Thyroid gland (tissue), 4 donors: ENCODE measurements at regions not wholly inside any gene's neighbourhood (a gene's known extent, or its start where the extent isn't known, plus 50 kb on each side); places are given as distances from the start of the nearest gene placed in this dataset.

ENCODE experiments used
- POLR2A ChIP-seq, 2 donors: fragments of 450-650 bp; IDR thresholded peaks; one replicate each; pipeline ENCODE4 v1.6.1; 2017; ENCODE audit warnings: antibody characterized with exemption in 2 of 2, mild to moderate bottlenecking in 2 of 2, moderate library complexity in 1 of 2
- TF ChIP-seq, protein P1 (sequence below), 6 experiments: fragments of 200-600 bp in 3 of 6; fragments of 450-650 bp in 3 of 6; sonication (generic) in 3 of 6; IDR thresholded peaks; one replicate each; pipeline ENCODE4 v1.5.1; 2016 to 2019; ENCODE audit warnings: antibody characterized with exemption in 6 of 6, mild to moderate bottlenecking in 2 of 6, inconsistent platforms in 1 of 6, moderate library complexity in 1 of 6

DNA sequence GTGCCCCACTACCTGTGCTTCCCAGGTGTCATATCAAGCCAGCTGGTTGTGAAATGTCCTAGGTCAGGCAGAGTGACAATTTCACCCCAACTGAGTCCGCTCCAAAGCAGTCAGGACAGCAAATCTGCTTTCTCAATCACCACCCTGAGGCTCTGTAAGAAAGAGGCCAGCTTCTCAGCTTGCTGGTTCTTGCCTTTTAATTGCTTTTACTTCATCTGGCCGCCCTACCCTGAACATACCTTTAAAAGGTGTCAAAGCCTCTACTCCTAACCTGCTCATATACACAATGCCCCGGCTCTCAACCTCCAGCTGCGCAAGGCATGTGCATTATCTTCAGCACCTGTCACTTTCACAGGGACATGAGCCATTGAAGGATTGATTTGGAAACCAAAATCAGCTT, 581.6 kb downstream of the NPHP4 start:
- TF ChIP-seq, protein P1, sequence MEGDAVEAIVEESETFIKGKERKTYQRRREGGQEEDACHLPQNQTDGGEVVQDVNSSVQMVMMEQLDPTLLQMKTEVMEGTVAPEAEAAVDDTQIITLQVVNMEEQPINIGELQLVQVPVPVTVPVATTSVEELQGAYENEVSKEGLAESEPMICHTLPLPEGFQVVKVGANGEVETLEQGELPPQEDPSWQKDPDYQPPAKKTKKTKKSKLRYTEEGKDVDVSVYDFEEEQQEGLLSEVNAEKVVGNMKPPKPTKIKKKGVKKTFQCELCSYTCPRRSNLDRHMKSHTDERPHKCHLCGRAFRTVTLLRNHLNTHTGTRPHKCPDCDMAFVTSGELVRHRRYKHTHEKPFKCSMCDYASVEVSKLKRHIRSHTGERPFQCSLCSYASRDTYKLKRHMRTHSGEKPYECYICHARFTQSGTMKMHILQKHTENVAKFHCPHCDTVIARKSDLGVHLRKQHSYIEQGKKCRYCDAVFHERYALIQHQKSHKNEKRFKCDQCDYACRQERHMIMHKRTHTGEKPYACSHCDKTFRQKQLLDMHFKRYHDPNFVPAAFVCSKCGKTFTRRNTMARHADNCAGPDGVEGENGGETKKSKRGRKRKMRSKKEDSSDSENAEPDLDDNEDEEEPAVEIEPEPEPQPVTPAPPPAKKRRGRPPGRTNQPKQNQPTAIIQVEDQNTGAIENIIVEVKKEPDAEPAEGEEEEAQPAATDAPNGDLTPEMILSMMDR (IDR thresholded peaks at IDR 0.05), result no peak
- TF ChIP-seq POLR2A (IDR thresholded peaks at IDR 0.05), result no peak
